Heart left ventricle (tissue), 13 donors: ENCODE measurements at regions not wholly inside any gene's neighbourhood (a gene's known extent, or its start where the extent isn't known, plus 50 kb on each side); places are given as distances from the start of the nearest gene placed in this dataset.

Experiments
- POLR2A ChIP-seq, 2 donors: fragments of 450-650 bp; IDR thresholded peaks; one replicate each; pipeline ENCODE4 v1.6.1; 2017; ENCODE audit warnings: antibody characterized with exemption in 2 of 2, mild to moderate bottlenecking in 2 of 2, moderate library complexity in 2 of 2
- TF ChIP-seq, protein P1 (sequence below), 12 donors: fragments of 200-600 bp; sonication (generic) in 4 of 12; IDR thresholded peaks; one replicate each; pipeline versions ENCODE4 v1.5.0 to v1.8.0; 2018 to 2022; ENCODE audit warnings: antibody characterized with exemption in 12 of 12, mild to moderate bottlenecking in 5 of 12
- donor health status: ischemic (EF 13 %, LVEDD 7.1; RV severe dilation, severe dysfunction).
- donor health status: DM: no; HTN: yes; CAD: no.
- donor health status: DM: no; HTN: no; CAD: no.
- donor health status: ischemic (EF 25% LVEDD 6.9; RV normal size, moderate dysfunction).
- donor health status: ischemic (EF 25% LVEDD 5.7; RV mildly dilated, moderate dysfunction).
- donor health status: ischemic (EF 35%, LVEDD 5.7; RV mildly dilated, moderate dysfunction).
- donor health status: nonischemic (EF 11% LVEDD 7.7; RV severe dilation, severe dysfunction).
- donor health status: DM: yes; HTN: yes; CAD: no.
- donor health status: PGD.
- donor health status: ischemic (EF 29% LVEDD 5.4; RV normal size, mild dysfunction).
- donor health status: nonischemic (EF 23%, LVEDD 6.1; RV moderate dilation, normal function).

DNA sequence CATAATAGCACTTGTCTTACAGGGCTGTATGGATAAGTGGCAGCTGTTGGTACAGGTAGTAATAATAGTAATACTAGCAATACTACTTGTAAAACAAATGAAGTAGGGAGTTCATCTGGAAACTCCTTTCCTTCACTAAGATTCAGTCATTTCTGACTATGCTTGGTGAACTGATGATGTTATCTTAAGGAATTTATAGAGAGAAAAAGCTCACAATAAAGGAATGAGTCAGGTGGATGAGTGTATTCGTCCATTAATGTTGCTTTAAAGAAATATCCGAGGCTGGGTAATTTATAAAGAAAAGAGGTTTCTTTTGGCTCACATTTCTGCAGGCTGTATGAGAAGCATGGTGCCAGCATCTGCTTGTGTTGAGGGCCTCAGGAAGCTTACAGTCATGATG, 477.3 kb downstream of the KLF12 start:
- TF ChIP-seq, protein P1, sequence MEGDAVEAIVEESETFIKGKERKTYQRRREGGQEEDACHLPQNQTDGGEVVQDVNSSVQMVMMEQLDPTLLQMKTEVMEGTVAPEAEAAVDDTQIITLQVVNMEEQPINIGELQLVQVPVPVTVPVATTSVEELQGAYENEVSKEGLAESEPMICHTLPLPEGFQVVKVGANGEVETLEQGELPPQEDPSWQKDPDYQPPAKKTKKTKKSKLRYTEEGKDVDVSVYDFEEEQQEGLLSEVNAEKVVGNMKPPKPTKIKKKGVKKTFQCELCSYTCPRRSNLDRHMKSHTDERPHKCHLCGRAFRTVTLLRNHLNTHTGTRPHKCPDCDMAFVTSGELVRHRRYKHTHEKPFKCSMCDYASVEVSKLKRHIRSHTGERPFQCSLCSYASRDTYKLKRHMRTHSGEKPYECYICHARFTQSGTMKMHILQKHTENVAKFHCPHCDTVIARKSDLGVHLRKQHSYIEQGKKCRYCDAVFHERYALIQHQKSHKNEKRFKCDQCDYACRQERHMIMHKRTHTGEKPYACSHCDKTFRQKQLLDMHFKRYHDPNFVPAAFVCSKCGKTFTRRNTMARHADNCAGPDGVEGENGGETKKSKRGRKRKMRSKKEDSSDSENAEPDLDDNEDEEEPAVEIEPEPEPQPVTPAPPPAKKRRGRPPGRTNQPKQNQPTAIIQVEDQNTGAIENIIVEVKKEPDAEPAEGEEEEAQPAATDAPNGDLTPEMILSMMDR (IDR thresholded peaks at IDR 0.05): no peak
- TF ChIP-seq POLR2A (IDR thresholded peaks at IDR 0.05): no peak
